Fibroblast of mammary gland (primary cell): ENCODE measurements at regions not wholly inside any gene's neighbourhood (a gene's known extent, or its start where the extent isn't known, plus 50 kb on each side); places are given as distances from the start of the nearest gene placed in this dataset.
A peak's percentile ranks its signal among the peaks of the same experiment; 100 is the strongest.
"Not testable (repeated sequence)": the region's sequence is repeated elsewhere in the genome, so short reads cannot be mapped to it uniquely, and the experiment has no call there.

Source experiments
- DNase-seq: peaks from one replicate; pipeline ENCODE4 v3.0.0-alpha.2; 2010; ENCODE audit warnings: low read depth
- H3K4me3 ChIP-seq: 2 replicates; pipeline ENCODE4 v1.5.1; 2011; ENCODE audit warnings: low read depth, mild to moderate bottlenecking, low read length, moderate library complexity; ENCODE audit not compliant: control insufficient read depth
- TF ChIP-seq, protein P1 (sequence below): conservative IDR thresholded peaks from 2 replicates; pipeline ENCODE4 v1.5.1; 2011; ENCODE audit warnings: low read depth, low read length, inconsistent platforms; ENCODE audit not compliant: control insufficient read depth, insufficient read depth

DNA sequence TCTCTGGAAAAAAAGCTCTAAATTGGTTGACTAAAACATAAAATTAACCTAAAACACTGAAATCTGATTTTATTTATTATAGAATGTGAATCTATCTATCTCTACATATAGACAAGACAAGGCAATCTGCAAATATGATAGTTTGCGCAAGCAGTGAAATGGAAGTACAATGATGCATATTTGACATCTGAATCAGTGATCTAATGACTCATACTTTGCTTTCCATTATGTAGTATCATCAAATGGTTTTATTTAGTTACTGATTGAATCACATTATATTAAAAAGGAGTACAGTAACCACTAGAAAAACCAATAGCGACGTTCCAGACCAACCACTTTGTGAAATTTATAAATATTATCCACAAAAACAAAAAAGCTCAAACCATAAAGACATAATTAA is 1969.3 kb downstream of the PCDH7 start:
- TF ChIP-seq, protein P1, sequence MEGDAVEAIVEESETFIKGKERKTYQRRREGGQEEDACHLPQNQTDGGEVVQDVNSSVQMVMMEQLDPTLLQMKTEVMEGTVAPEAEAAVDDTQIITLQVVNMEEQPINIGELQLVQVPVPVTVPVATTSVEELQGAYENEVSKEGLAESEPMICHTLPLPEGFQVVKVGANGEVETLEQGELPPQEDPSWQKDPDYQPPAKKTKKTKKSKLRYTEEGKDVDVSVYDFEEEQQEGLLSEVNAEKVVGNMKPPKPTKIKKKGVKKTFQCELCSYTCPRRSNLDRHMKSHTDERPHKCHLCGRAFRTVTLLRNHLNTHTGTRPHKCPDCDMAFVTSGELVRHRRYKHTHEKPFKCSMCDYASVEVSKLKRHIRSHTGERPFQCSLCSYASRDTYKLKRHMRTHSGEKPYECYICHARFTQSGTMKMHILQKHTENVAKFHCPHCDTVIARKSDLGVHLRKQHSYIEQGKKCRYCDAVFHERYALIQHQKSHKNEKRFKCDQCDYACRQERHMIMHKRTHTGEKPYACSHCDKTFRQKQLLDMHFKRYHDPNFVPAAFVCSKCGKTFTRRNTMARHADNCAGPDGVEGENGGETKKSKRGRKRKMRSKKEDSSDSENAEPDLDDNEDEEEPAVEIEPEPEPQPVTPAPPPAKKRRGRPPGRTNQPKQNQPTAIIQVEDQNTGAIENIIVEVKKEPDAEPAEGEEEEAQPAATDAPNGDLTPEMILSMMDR: no peak
- DNase-seq: peak; percentile 30

GRCh38 chr4:32697281-32697814 is 1977.2 kb downstream of the PCDH7 start:
- H3K4me3 ChIP-seq: no peak overlapping the region
- TF ChIP-seq, protein P1: no peak
- no peak for DNase-seq

More for the DNA sequence above, 1969.3 kb downstream of the PCDH7 start:
- no peak overlapping the region for H3K4me3 ChIP-seq

- no peak for DNase-seq
- H3K4me3 ChIP-seq: no peak overlapping the region
- TF ChIP-seq, protein P1: no peak
These were observed 1980.7 kb downstream of the PCDH7 start for GRCh38 chr4:32700838-32701237.

DNA sequence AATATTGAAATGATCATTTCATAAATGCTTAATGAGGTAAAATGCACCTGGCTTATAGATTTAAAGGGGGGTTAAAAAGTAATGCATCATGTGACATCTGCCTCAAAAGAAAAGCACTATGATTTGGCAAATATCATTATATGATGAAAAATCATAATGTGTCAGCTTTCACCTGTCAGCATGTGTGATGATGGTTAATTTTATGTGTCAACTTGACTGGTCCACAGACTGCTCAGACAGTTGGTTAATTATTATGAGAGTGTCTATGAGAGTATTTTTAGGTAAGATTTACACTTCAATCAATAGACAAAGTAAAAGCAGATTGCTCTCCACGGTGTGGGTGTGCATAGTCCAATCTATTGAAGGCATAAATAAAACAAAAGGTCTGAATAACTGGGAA is 1986.7 kb downstream of the PCDH7 start:
- DNase-seq: no peak
- TF ChIP-seq, protein P1: no peak
- H3K4me3 ChIP-seq: no peak overlapping the region

GRCh38 chr4:32716090-32716620 is 1996.0 kb downstream of the PCDH7 start:
- not testable (repeated sequence) for H3K4me3 ChIP-seq, DNase-seq

DNA sequence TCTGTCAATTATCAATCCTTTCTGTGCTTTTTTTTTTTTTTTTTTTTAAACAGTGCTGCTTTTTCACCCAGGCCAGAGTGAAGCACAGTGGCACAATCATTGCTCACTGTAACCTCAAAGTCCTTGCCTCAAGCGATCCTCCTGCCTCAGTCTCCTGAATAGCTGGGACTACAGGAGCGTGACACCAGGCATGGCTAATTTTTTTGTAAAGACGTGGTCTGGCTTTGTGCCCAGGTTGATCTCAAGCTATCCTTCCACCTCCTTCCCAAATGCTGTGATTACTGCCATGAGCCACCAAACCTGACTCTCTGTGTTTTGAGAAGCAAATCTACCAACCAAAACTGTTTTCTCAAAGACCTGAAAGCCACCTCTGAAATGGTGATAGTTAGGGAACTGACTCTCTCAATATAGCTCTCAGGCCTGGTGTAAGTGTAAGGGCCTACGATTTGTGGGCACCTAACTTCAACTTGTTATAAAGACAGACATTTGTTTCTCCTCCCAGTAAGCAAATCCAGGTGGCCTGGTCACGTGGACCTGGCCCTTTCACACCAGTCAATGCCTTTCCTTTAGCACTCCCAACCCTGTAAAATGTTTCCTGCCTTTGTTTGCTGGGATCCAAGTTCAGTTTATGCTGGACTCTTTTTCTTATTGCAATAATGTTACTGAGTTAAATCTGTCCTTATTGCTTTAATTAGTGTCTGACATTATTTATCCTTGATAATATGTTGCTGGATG is 2015.9 kb downstream of the PCDH7 start:
- TF ChIP-seq, protein P1: no peak

DNA sequence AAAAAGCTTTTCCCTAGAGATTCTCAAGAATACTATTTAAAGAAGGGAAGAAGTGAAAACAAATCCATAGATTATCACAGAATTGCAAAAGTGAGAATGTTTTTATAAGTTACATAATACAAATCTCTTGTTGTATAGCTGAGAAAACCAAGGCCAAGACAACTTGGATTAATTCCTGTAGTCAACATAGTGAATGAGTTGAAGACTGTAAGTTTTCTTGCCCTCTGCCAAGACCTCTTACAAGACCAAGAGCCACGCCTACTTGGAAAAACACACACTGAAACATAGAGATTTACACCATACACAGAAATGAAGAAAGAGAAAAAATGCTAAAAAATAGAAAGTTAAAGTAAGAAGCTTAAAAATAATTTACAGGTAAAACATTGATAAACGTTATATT is 2024.0 kb downstream of the PCDH7 start:
- DNase-seq: no peak
- H3K4me3 ChIP-seq: no peak overlapping the region
- TF ChIP-seq, protein P1: no peak

More for the DNA sequence above, 2015.9 kb downstream of the PCDH7 start:
- no peak overlapping the region for H3K4me3 ChIP-seq
- no peak for DNase-seq
